ENCODE measurements at regions not wholly inside any gene's neighbourhood (a gene's known extent, or its start where the extent isn't known, plus 50 kb on each side); places are given as distances from the start of the nearest gene placed in this dataset.

- no peak for DNase-seq
These were observed 1826.2 kb upstream of the CDH6 start for GRCh38 chr5:29367176-29367833.

GRCh38 chr5:29351170-29351569, 1842.3 kb upstream of the CDH6 start:
- DNase-seq = no peak

- DNase-seq = no peak
These were observed 1856.5 kb upstream of the CDH6 start for GRCh38 chr5:29337030-29337429.

GRCh38 chr5:29321591-29321990, 1871.9 kb upstream of the CDH6 start:
- DNase-seq = no peak

- no peak for DNase-seq
These were observed 1884.1 kb upstream of the CDH6 start for GRCh38 chr5:29309359-29309758.

- no peak for DNase-seq
These were observed 1886.0 kb upstream of the CDH6 start for GRCh38 chr5:29307478-29307877.

GRCh38 chr5:29304545-29304944, 1888.9 kb upstream of the CDH6 start:
- no peak for DNase-seq

- DNase-seq = no peak
These were observed 1896.9 kb upstream of the CDH6 start for GRCh38 chr5:29296548-29296947.

GRCh38 chr5:29277642-29278041, 1915.8 kb upstream of the CDH6 start:
- no peak for DNase-seq

GRCh38 chr5:29276371-29276770, 1917.1 kb upstream of the CDH6 start:
- DNase-seq = no peak

- DNase-seq = no peak
These were observed 1929.6 kb upstream of the CDH6 start for GRCh38 chr5:29263915-29264351.

GRCh38 chr5:29262339-29263123, 1931.0 kb upstream of the CDH6 start:
- DNase-seq = no peak

- no peak for DNase-seq
These were observed 1932.3 kb upstream of the CDH6 start for GRCh38 chr5:29261213-29261612.

GRCh38 chr5:29252390-29252789, 1941.1 kb upstream of the CDH6 start:
- DNase-seq = no peak

GRCh38 chr5:29247346-29248028, 1946.0 kb upstream of the CDH6 start:
- DNase-seq = no peak

- no peak for DNase-seq
These were observed 1953.1 kb upstream of the CDH6 start for GRCh38 chr5:29240379-29240778.

- no peak for DNase-seq
These were observed 1953.9 kb upstream of the CDH6 start for GRCh38 chr5:29239606-29240005.

GRCh38 chr5:29238115-29238514, 1955.4 kb upstream of the CDH6 start:
- DNase-seq = no peak

GRCh38 chr5:29231154-29231553, 1962.3 kb upstream of the CDH6 start:
- no peak for DNase-seq

- no peak for DNase-seq
These were observed 1962.9 kb upstream of the CDH6 start for GRCh38 chr5:29230591-29230990.

- no peak for DNase-seq
These were observed 1964.0 kb upstream of the CDH6 start for GRCh38 chr5:29229461-29229860.

- DNase-seq = no peak
These were observed 1975.3 kb upstream of the CDH6 start for GRCh38 chr5:29218138-29218537.

GRCh38 chr5:29214839-29215238, 1978.6 kb upstream of the CDH6 start:
- DNase-seq = no peak

- DNase-seq = no peak
These were observed 1980.0 kb upstream of the CDH6 start for GRCh38 chr5:29213475-29213874.

Data from effector CD8-positive, alpha-beta T cell (primary cell).